Cardiac muscle cell (in vitro differentiated cells and primary cell): ENCODE measurements at regions not wholly inside any gene's neighbourhood (a gene's known extent, or its start where the extent isn't known, plus 50 kb on each side); places are given as distances from the start of the nearest gene placed in this dataset.

Experiments used
- DNase-seq, 2 donors: peaks; one replicate each; pipeline versions ENCODE4 v3.0.0 to v3.0.0-alpha.2; 2010 to 2017; ENCODE audit warnings: low read depth in 1 of 2, low spot score in 1 of 2
- H3K27ac ChIP-seq: fragments of 200-600 bp; sonication (generic); 2 replicates; pipeline ENCODE4 v1.5.1; 2016
- H3K27me3 ChIP-seq: fragments of 200-600 bp; sonication (generic); 2 replicates; pipeline ENCODE4 v1.6.0; 2016; ENCODE audit warnings: control low read depth
- H3K36me3 ChIP-seq: fragments of 200-600 bp; sonication (generic); 2 replicates; pipeline ENCODE4 v1.5.1; 2016; ENCODE audit warnings: control low read depth
- H3K4me1 ChIP-seq: fragments of 200-600 bp; sonication (generic); 2 replicates; pipeline ENCODE4 v1.8.1; 2017; ENCODE audit warnings: low read depth, mild to moderate bottlenecking, mixed run types
- H3K4me3 ChIP-seq: fragments of 200-600 bp; sonication (generic); 2 replicates; pipeline ENCODE4 v1.5.1; 2016; ENCODE audit warnings: mild to moderate bottlenecking
- H3K9me3 ChIP-seq: fragments of 200-600 bp; sonication (generic); 2 replicates; pipeline ENCODE4 v1.5.1; 2017; ENCODE audit warnings: low read depth, mild to moderate bottlenecking, control low read depth
- TF ChIP-seq, protein P1 (sequence below): IDR thresholded peaks from 2 replicates; pipeline ENCODE4 v1.5.1; 2012; ENCODE audit warnings: low read depth, mild to moderate bottlenecking, low read length

DNA sequence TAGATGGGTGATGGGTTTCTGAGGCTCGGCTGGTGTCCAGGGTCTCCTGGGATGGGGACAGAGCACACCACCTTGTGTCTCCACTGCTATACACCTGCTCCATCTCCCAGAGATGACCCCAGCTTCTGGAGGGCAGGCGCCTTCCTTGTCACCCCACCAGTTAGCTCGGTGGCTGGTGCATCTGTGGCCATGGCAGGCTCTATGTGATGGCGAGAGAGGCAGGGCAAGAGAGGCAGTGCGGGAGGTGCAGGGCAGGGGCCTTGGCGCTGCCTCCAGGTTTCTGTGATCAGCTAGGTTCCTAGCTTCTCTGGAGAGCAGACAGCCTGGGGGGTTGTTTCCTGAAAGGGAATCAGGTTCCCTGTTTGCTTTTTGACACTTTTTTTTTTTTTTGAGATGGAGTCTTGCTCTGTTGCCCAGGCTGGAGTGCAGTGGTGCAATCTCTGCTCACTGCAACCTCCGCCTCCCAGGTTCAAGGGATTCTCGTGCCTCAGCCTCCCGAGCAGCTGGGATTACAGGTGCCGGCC, 69.0 kb upstream of the ZNF536 start:
- Histone ChIP-seq H3K9me3 (no peaks in the 10 kb centered on the region), H3K4me1 (no peaks in the 10 kb centered on the region), H3K27ac (no peak overlapping the region), H3K4me3 (no peak overlapping the region), H3K27me3 (peaks cover 3% of the 10 kb centered on the region), H3K36me3 (no peaks in the 10 kb centered on the region)
- no peak for DNase-seq
- TF ChIP-seq, protein P1, sequence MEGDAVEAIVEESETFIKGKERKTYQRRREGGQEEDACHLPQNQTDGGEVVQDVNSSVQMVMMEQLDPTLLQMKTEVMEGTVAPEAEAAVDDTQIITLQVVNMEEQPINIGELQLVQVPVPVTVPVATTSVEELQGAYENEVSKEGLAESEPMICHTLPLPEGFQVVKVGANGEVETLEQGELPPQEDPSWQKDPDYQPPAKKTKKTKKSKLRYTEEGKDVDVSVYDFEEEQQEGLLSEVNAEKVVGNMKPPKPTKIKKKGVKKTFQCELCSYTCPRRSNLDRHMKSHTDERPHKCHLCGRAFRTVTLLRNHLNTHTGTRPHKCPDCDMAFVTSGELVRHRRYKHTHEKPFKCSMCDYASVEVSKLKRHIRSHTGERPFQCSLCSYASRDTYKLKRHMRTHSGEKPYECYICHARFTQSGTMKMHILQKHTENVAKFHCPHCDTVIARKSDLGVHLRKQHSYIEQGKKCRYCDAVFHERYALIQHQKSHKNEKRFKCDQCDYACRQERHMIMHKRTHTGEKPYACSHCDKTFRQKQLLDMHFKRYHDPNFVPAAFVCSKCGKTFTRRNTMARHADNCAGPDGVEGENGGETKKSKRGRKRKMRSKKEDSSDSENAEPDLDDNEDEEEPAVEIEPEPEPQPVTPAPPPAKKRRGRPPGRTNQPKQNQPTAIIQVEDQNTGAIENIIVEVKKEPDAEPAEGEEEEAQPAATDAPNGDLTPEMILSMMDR, result no peak

DNA sequence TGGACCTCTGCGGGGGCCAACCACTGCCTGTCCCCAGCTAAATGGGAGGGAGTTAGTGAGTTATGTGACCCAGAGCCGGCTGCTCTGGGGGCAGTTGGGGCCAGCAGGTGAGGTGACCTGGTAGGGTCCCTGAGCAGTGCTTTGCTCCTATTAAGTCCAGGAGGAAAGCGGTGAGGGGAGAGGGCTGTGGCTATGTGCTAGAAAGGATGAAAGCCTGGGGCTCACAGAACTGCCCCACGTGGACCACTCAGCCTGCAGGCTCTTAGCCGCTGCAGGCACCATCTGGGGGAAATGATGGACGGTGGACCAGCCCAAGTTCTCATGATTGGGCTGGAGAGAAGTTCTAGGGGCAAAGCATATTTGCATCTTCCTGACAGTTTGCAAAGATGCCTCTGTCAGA, 67.6 kb upstream of the ZNF536 start:
- Histone ChIP-seq H3K27ac (no peak overlapping the region), H3K9me3 (no peaks in the 10 kb centered on the region), H3K36me3 (no peaks in the 10 kb centered on the region), H3K4me1 (no peaks in the 10 kb centered on the region), H3K4me3 (no peak overlapping the region), H3K27me3 (peaks cover 3% of the 10 kb centered on the region)
- DNase-seq, result no peak
- TF ChIP-seq, protein P1, result no peak

DNA sequence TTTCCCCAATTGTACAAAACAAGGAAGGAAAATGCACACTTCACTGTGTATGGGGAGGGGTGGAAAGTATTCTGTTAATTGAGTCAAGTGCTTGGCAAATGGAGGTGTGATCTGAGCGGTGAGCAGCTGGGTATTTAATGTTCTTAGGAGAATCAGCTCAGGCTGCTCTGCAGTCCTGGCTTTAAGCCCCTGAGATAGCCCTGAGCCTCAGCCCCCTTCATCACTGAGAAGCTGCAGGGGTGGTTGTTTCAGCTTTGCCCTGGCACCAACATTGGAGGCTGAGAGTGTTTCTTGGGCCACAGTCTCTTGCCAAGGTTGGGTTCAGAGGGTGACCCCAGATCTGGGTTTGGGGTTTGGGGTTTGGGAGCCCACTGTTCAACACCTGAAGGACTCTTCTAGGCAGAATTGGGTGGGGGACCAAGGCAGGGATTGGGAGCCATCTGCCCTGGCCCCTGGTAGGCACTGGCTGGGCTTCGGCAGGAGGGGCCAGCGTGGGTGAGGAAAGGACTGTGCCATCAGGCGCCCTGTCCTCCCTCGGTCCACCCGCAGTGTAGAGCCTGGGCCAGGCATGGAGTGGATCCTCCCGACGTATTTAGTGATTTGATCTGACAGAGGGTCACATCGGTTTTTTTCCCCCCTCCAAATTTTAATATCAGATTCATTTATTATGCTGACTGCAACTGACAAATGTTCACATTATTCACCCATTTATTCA, 66.7 kb upstream of the ZNF536 start:
- H3K27ac ChIP-seq, result no peak overlapping the region
- no peak overlapping the region for H3K4me3 ChIP-seq
- TF ChIP-seq, protein P1, result no peak
- H3K9me3 ChIP-seq, result no peaks in the 10 kb centered on the region
- peaks cover 3% of the 10 kb centered on the region for H3K27me3 ChIP-seq
- H3K36me3 ChIP-seq, result no peaks in the 10 kb centered on the region
- H3K4me1 ChIP-seq, result no peaks in the 10 kb centered on the region
- DNase-seq, result no peak

DNA sequence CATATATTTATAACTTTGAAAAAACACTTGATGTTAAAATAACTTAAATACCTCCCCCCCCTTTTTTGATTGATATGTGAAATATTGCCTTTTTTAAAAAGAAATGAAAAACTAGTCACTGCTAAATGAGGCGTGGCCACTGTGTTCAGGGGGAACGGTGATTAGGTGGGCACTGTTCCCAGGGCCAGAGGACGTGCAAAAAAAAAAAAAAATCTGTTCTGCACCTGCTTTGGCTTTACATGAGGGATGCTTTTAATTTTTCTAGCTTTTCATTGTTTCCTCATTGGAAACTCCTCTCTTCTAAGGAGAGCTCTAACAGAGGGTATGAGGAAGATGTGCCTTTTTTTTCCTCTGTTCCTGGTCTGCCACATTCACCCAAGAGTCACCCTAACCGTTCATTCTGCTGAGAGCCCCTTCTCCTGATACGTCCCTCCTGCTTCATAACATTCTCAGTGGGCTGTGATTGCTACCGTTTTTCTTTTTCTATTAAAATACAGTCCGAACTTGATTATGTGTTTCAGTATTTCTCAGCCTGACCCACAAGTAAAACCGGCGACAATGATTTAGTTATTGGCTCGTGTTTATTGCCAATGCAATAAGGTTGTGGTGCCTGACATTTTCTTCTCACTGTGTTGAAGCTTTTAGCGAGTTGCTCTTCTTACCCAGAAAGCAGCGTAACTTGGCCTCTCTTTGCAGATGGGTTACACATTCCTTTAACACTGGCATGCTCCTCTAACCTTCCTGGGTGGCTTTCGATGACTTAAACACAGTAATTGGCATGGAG, 64.8 kb upstream of the ZNF536 start:
- no peaks in the 10 kb centered on the region for H3K36me3 ChIP-seq
- TF ChIP-seq, protein P1, result no peak
- no peaks in the 10 kb centered on the region for H3K9me3 ChIP-seq
- H3K4me3 ChIP-seq, result no peak overlapping the region
- peaks cover 3% of the 10 kb centered on the region for H3K27me3 ChIP-seq
- H3K27ac ChIP-seq, result no peak overlapping the region
- no peaks in the 10 kb centered on the region for H3K4me1 ChIP-seq
- DNase-seq, result no peak

DNA sequence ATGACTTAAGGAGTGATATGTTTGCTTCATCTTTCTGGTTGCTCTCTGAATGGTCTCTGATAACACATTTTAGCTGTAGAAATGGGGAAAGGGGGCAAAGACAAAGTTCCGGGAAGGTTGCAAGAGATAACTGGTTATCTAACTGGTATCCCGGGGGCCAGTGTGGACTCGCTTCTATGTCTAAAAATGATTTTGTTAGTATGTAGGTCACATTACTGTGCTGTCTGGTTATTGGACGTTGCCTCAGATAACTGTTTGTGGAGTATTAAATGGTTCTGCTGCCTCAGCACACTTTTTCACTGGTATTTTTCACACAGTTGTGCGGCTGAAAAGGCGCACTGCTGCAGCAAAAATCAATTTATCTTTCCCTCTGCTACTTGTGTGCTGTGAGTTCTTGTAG, 63.0 kb upstream of the ZNF536 start:
- H3K9me3 ChIP-seq, result no peaks in the 10 kb centered on the region
- H3K4me3 ChIP-seq, result no peak overlapping the region
- no peak for DNase-seq
- peaks cover 3% of the 10 kb centered on the region for H3K27me3 ChIP-seq
- no peaks in the 10 kb centered on the region for H3K4me1 ChIP-seq
- no peak overlapping the region for H3K27ac ChIP-seq
- TF ChIP-seq, protein P1, result no peak
- H3K36me3 ChIP-seq, result no peaks in the 10 kb centered on the region
